IMR-90 (cell line): ENCODE measurements at regions not wholly inside any gene's neighbourhood (a gene's known extent, or its start where the extent isn't known, plus 50 kb on each side); places are given as distances from the start of the nearest gene placed in this dataset.

Source experiments
- ATAC-seq: fragments of 200-7000 bp; cut with Tn5 transposase; 2 replicates; pipeline ENCODE4 v1.9.1; 2020; ENCODE audit warnings: low read depth, mild to moderate bottlenecking, moderate library complexity
- BruUV-seq: library from RNA; stranded (reverse); fragments of 400-500 nt; replicated peaks from 2 replicates; lab custom pipeline; 2021; lab: Mats Ljungman, UMichigan
- CTCF ChIA-PET: fragments of 300-600 bp; formaldehyde crosslinking; extraction: SDS; loops from one replicate; lab custom pipeline; 2021; ENCODE audit warnings: antibody characterized with exemption; lab: Yijun Ruan, JAX
- POLR2A ChIA-PET: fragments of 300-600 bp; sonication (Branson Sonifier 250); formaldehyde crosslinking; loops from one replicate; lab custom pipeline; 2022; ENCODE audit warnings: antibody characterized with exemption; ENCODE audit not compliant: unreplicated experiment; lab: Charles Lee
- DNase-seq: peaks from one replicate; pipeline ENCODE4 v3.0.0; 2013
- H2AFZ ChIP-seq: replicated peaks from 2 replicates; pipeline ENCODE3; 2013; ENCODE audit warnings: low read length, mild to moderate bottlenecking; ENCODE audit not compliant: poor library complexity
- H2AK5ac ChIP-seq: 2 replicates; pipeline ENCODE4 v1.6.1; 2013; ENCODE audit warnings: low read depth, low read length, inconsistent platforms
- H2AK9ac ChIP-seq: replicated peaks from 2 replicates; pipeline ENCODE3; 2013; ENCODE audit warnings: mild to moderate bottlenecking, low read depth, low read length, moderate library complexity; ENCODE audit not compliant: poor library complexity
- H2BK120ac ChIP-seq: 2 replicates; pipeline ENCODE4 v1.6.1; 2013; ENCODE audit warnings: low read depth, low read length, inconsistent platforms
- H2BK15ac ChIP-seq: 3 replicates; pipeline ENCODE4 v1.6.1; 2013; ENCODE audit warnings: low read depth, low read length, inconsistent platforms
- H2BK20ac ChIP-seq: 2 replicates; pipeline ENCODE4 v1.6.1; 2013; ENCODE audit warnings: low read depth, mild to moderate bottlenecking, inconsistent platforms, low read length, moderate library complexity
- H2BK5ac ChIP-seq: 2 replicates; pipeline ENCODE4 v1.6.1; 2013; ENCODE audit warnings: mild to moderate bottlenecking, low read depth, low read length, inconsistent platforms; ENCODE audit not compliant: poor library complexity, severe bottlenecking
- H3K14ac ChIP-seq: replicated peaks from 2 replicates; pipeline ENCODE4 v1.6.1; 2013; ENCODE audit warnings: low read depth, low read length, inconsistent platforms
- H3K18ac ChIP-seq: 2 replicates; pipeline ENCODE4 v1.6.1; 2013; ENCODE audit warnings: low read depth, low read length, control low read depth
- H3K23ac ChIP-seq: 2 replicates; pipeline ENCODE4 v1.6.1; 2013; ENCODE audit warnings: low read depth, low read length, inconsistent platforms
- H3K27ac ChIP-seq: 2 replicates; pipeline ENCODE4 v1.5.1; 2013; ENCODE audit warnings: mild to moderate bottlenecking, control low read depth, low read length; ENCODE audit not compliant: insufficient read depth
- H3K27me3 ChIP-seq: 2 replicates; pipeline ENCODE4 v1.6.1; 2013; ENCODE audit warnings: low read length; ENCODE audit not compliant: control insufficient read depth, insufficient read depth
- H3K36me3 ChIP-seq: 2 replicates; pipeline ENCODE4 v1.6.1; 2013; ENCODE audit warnings: low read length, mixed read lengths; ENCODE audit not compliant: control insufficient read depth, insufficient read depth
- H3K4ac ChIP-seq: 2 replicates; pipeline ENCODE4 v1.6.1; 2013; ENCODE audit warnings: low read depth, low read length, inconsistent platforms
- H3K4me1 ChIP-seq: 2 replicates; pipeline ENCODE4 v1.6.1; 2013; ENCODE audit warnings: low read length, mixed read lengths; ENCODE audit not compliant: control insufficient read depth, insufficient read depth
- H3K4me2 ChIP-seq: 2 replicates; pipeline ENCODE4 v1.6.1; 2013; ENCODE audit warnings: low read depth, mild to moderate bottlenecking, control low read depth, low read length, moderate library complexity
- H3K4me3 ChIP-seq: 2 replicates; pipeline ENCODE4 v1.5.1; 2013; ENCODE audit warnings: low read depth, mild to moderate bottlenecking, control low read depth, low read length, moderate library complexity; ENCODE audit not compliant: insufficient read depth
- H3K56ac ChIP-seq: 2 replicates; pipeline ENCODE4 v1.6.1; 2013; ENCODE audit warnings: low read length, inconsistent platforms; ENCODE audit not compliant: insufficient read depth; ENCODE audit errors: extremely low read depth
- H3K79me1 ChIP-seq, 2 experiments: 2 replicates each; pipeline ENCODE4 v1.6.1; 2013; ENCODE audit warnings: low read length in 2 of 2, inconsistent platforms in 1 of 2, low read depth in 1 of 2
- H3K9ac ChIP-seq: 2 replicates; pipeline ENCODE4 v1.6.1; 2013; ENCODE audit warnings: low read depth, low read length, control low read depth
- H3K9me1 ChIP-seq: 2 replicates; pipeline ENCODE4 v1.6.1; 2013; ENCODE audit warnings: low read length, inconsistent platforms; ENCODE audit not compliant: insufficient read depth
- H3K9me3 ChIP-seq: 2 replicates; pipeline ENCODE4 v1.6.1; 2013; ENCODE audit warnings: low read length; ENCODE audit not compliant: control insufficient read depth, insufficient read depth
- H4K20me1 ChIP-seq: 2 replicates; pipeline ENCODE4 v1.6.1; 2013; ENCODE audit warnings: low read length, inconsistent platforms; ENCODE audit not compliant: insufficient read depth
- H4K5ac ChIP-seq: 2 replicates; pipeline ENCODE4 v1.6.1; 2013; ENCODE audit warnings: mild to moderate bottlenecking, low read depth, low read length, control low read depth
- H4K8ac ChIP-seq, 2 experiments: 2 replicates each; pipeline ENCODE4 v1.6.1; 2013; ENCODE audit warnings: low read depth in 2 of 2, low read length in 2 of 2, control low read depth in 1 of 2, inconsistent platforms in 1 of 2
- H4K91ac ChIP-seq: 2 replicates; pipeline ENCODE4 v1.6.1; 2013; ENCODE audit warnings: low read depth, low read length, inconsistent platforms; ENCODE audit not compliant: insufficient read depth
- CEBPB ChIP-seq: IDR thresholded peaks from 2 replicates; pipeline ENCODE4 v1.6.1; 2012; ENCODE audit warnings: low read depth, low read length, improper control_type of control experiment
- CHD1 ChIP-seq: IDR thresholded peaks from 2 replicates; pipeline ENCODE4 v1.6.1; 2012; ENCODE audit warnings: low read depth, low read length, improper control_type of control experiment
- CTCF ChIP-seq: conservative IDR thresholded peaks from 2 replicates; pipeline ENCODE4 v1.5.1; 2012; ENCODE audit warnings: mild to moderate bottlenecking, low read depth, low read length, improper control_type of control experiment
- MAZ ChIP-seq: IDR thresholded peaks from 2 replicates; pipeline ENCODE4 v1.6.1; 2012; ENCODE audit warnings: low read depth, mild to moderate bottlenecking, low read length, improper control_type of control experiment, moderate library complexity, borderline replicate concordance
- MXI1 ChIP-seq: IDR thresholded peaks from 2 replicates; pipeline ENCODE4 v1.6.1; 2012; ENCODE audit warnings: low read depth, mild to moderate bottlenecking, low read length, moderate library complexity, borderline replicate concordance
- NFE2L2 ChIP-seq: fragments of 150-350 bp; IDR thresholded peaks from 2 replicates; pipeline ENCODE4 v1.6.1; 2016; ENCODE audit warnings: low read depth, mild to moderate bottlenecking, low read length
- RAD21 ChIP-seq: IDR thresholded peaks from 2 replicates; pipeline ENCODE4 v1.6.1; 2012; ENCODE audit warnings: low read length, improper control_type of control experiment
- SMC3 ChIP-seq: fragments of 150-350 bp; IDR thresholded peaks from 2 replicates; pipeline ENCODE4 v1.6.1; 2016; ENCODE audit warnings: low read depth, mild to moderate bottlenecking, antibody characterized with exemption, low read length, moderate library complexity
- WGBS, 2 experiments: methylation state at CpG; one replicate each; pipeline versions ENCODE4 v1.1.5 to v1.1.7; 2013; ENCODE audit warnings: missing lambda C conversion rate in 2 of 2; ENCODE audit not compliant: insufficient read length in 1 of 2; ENCODE audit errors: extremely low coverage in 2 of 2; 5-methylcytosine and 5-hydroxymethylcytosine counted together
- dilution Hi-C: fragments of 300-500 bp; cut with HindIII; formaldehyde crosslinking; loops from one replicate; pipeline ENCODE4 v1.14.3; 2018; ENCODE audit warnings: low sequenced_read_pairs; ENCODE audit not compliant: unreplicated experiment
- in situ Hi-C: fragments of 300-500 bp; cut with MboI; formaldehyde crosslinking; loops from 3 replicates; pipeline ENCODE4 v1.14.3; 2019; ENCODE audit warnings: low sequenced_read_pairs, inconsistent platforms, mixed read lengths
- intact Hi-C: fragments of 100-400 bp; cut with micrococcal nuclease; formaldehyde crosslinking; loops from 2 replicates; pipeline ENCODE4 v1.10.0; 2022

DNA sequence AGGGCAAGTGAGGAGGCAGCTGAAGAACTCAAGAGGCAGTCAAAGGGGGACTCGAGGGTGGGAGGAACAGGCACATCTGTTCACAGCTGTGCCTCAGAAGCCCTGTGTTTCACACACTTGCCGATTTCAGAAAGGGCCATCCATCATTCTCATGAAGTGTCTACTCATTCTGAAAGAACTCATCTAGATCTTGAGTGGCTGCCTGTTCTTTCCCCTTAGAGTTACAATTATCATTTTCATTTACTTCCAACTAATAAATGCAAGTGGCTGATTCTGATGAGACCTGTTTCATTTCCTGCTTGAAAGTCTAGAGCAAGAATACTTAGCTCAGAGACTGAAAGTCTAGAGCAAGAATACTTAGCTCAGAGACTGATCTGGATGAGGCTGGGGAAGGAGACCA is 1145.1 kb downstream of the UQCRFS1 start:
- Histone ChIP-seq H2AK9ac (no peak overlapping the region), H4K5ac (no peak overlapping the region), H3K4me1 (no peaks in the 10 kb centered on the region), H2BK15ac (no peak overlapping the region), H3K36me3 (no peaks in the 10 kb centered on the region), H4K91ac (no peak overlapping the region), H3K27me3 (no peaks in the 10 kb centered on the region), H3K79me1 (no peaks in the 10 kb centered on the region), H3K14ac (no peak overlapping the region), H3K9ac (no peak overlapping the region), H4K8ac (no peak overlapping the region), H3K18ac (no peak overlapping the region), H3K9me3 (peaks cover 21% of the 10 kb centered on the region), H3K27ac (no peak overlapping the region), H3K23ac (no peak overlapping the region), H3K4ac (no peak overlapping the region), H2BK20ac (no peak overlapping the region), H3K56ac (no peak overlapping the region), H3K4me3 (no peak overlapping the region), H2AK5ac (no peak overlapping the region), H2BK5ac (no peak overlapping the region), H2AFZ (no peak overlapping the region), H3K9me1 (no peaks in the 10 kb centered on the region), H2BK120ac (no peak overlapping the region), H4K20me1 (no peaks in the 10 kb centered on the region), H3K4me2 (no peak overlapping the region)
- dilution Hi-C loops, result no loop called here
- ChIA-PET POLR2A (no interaction called here), CTCF (interaction anchor here (0.7 kb wide), 1 partner anchor 87 kb away, joined by 3 read pairs; no protein-coding TSS in a partner anchor)
- in situ Hi-C loops, result no loop called here
- no TSS peak for BruUV-seq
- ATAC-seq (no peak), DNase-seq (no peak)
- intact Hi-C loops, result no loop called here
- TF ChIP-seq MAZ (no peak), MXI1 (no peak), RAD21 (no peak), SMC3 (no peak), NFE2L2 (no peak), CHD1 (no peak), CTCF (no peak), CEBPB (no peak)
- WGBS, 2 experiments, result 0% methylated on average over 2 of the region's 2 CpGs; no CpG with 5 or more reads in 1 of the 2 experiments
